GM21381 (cell line): ENCODE measurements at regions not wholly inside any gene's neighbourhood (a gene's known extent, or its start where the extent isn't known, plus 50 kb on each side); places are given as distances from the start of the nearest gene placed in this dataset.
"Not testable (repeated sequence)": the region's sequence is repeated elsewhere in the genome, so short reads cannot be mapped to it uniquely, and the experiment has no call there.

Experiments
- ATAC-seq: cut with Tn5 transposase; IDR thresholded peaks from one replicate; pipeline ENCODE4 v1.9.1; 2021; ENCODE audit warnings: mild to moderate bottlenecking, moderate library complexity; ENCODE audit not compliant: unreplicated experiment

GRCh38 chr6:133099573-133099972 lies 141.6 kb upstream of the EYA4 start:
- ATAC-seq: no peak

GRCh38 chr6:133100865-133101264 lies 140.3 kb upstream of the EYA4 start:
- ATAC-seq: no peak

GRCh38 chr6:133101790-133102189 lies 139.4 kb upstream of the EYA4 start:
- ATAC-seq: no peak

- ATAC-seq: no peak
Measured at GRCh38 chr6:133106934-133107333, 134.2 kb upstream of the EYA4 start.

- ATAC-seq: no peak
Measured at GRCh38 chr6:133108419-133108818, 132.7 kb upstream of the EYA4 start.

GRCh38 chr6:133114973-133115372 lies 126.2 kb upstream of the EYA4 start:
- ATAC-seq: no peak

GRCh38 chr6:133115946-133116345 lies 125.2 kb upstream of the EYA4 start:
- no peak for ATAC-seq

- no peak for ATAC-seq
Measured at GRCh38 chr6:133128191-133128590, 113.0 kb upstream of the EYA4 start.

- ATAC-seq: no peak
Measured at GRCh38 chr6:133129556-133129955, 111.6 kb upstream of the EYA4 start.

- ATAC-seq: no peak
Measured at GRCh38 chr6:133130863-133131262, 110.3 kb upstream of the EYA4 start.

GRCh38 chr6:133131621-133132465 lies 109.3 kb upstream of the EYA4 start:
- ATAC-seq: no peak

GRCh38 chr6:133132466-133132971 lies 108.6 kb upstream of the EYA4 start:
- ATAC-seq: no peak

- no peak for ATAC-seq
Measured at GRCh38 chr6:133136177-133136880, 104.8 kb upstream of the EYA4 start.

GRCh38 chr6:133147470-133148184 lies 93.5 kb upstream of the EYA4 start:
- ATAC-seq: not testable (repeated sequence)

GRCh38 chr6:133156689-133157088 lies 84.5 kb upstream of the EYA4 start:
- no peak for ATAC-seq

GRCh38 chr6:133157995-133158394 lies 83.2 kb upstream of the EYA4 start:
- no peak for ATAC-seq

GRCh38 chr6:133159255-133159795 lies 81.8 kb upstream of the EYA4 start:
- no peak for ATAC-seq

- ATAC-seq: no peak
Measured at GRCh38 chr6:133160536-133160935, 80.6 kb upstream of the EYA4 start.

GRCh38 chr6:133165235-133165634 lies 75.9 kb upstream of the EYA4 start:
- no peak for ATAC-seq

- no peak for ATAC-seq
Measured at GRCh38 chr6:133166766-133167165, 74.4 kb upstream of the EYA4 start.

GRCh38 chr6:133169901-133170300 lies 71.3 kb upstream of the EYA4 start:
- no peak for ATAC-seq
